ENCODE measurements at regions not wholly inside any gene's neighbourhood (a gene's known extent, or its start where the extent isn't known, plus 50 kb on each side); places are given as distances from the start of the nearest gene placed in this dataset.

DNA sequence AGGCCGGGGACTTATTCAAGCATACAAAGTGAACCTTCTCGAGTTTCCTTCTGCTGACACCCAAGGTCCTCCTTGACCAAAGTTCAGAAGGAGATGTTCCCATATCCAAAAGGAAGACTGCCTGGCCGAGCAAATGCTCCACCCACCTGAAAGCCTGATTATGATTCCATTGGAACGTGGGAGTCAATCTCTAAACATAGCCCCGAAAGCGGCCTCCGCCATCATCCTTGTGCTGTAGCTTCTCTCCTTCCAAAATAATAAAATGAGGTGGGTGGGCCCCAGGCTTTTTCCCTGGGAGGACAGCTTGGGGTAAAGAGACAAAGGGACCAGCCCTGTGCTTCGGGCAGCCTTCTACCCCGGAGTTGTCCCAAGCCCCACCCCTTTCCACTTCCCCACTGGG lies 355.6 kb upstream of the SLC30A5 start:
- TF ChIP-seq POLR2A (IDR thresholded peaks at IDR 0.05) (no peak), EP300 (IDR thresholded peaks at IDR 0.05) (no peak), POLR2AphosphoS5 (IDR thresholded peaks at IDR 0.05) (no peak)
- TF ChIP-seq, protein P1, sequence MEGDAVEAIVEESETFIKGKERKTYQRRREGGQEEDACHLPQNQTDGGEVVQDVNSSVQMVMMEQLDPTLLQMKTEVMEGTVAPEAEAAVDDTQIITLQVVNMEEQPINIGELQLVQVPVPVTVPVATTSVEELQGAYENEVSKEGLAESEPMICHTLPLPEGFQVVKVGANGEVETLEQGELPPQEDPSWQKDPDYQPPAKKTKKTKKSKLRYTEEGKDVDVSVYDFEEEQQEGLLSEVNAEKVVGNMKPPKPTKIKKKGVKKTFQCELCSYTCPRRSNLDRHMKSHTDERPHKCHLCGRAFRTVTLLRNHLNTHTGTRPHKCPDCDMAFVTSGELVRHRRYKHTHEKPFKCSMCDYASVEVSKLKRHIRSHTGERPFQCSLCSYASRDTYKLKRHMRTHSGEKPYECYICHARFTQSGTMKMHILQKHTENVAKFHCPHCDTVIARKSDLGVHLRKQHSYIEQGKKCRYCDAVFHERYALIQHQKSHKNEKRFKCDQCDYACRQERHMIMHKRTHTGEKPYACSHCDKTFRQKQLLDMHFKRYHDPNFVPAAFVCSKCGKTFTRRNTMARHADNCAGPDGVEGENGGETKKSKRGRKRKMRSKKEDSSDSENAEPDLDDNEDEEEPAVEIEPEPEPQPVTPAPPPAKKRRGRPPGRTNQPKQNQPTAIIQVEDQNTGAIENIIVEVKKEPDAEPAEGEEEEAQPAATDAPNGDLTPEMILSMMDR (IDR thresholded peaks at IDR 0.05), result no peak

All from gastroesophageal sphincter (tissue), 3 donors.